Hepatocyte (in vitro differentiated cells): ENCODE measurements at regions not wholly inside any gene's neighbourhood (a gene's known extent, or its start where the extent isn't known, plus 50 kb on each side); places are given as distances from the start of the nearest gene placed in this dataset.

Experiments
- DNase-seq: peaks from one replicate; pipeline ENCODE4 v3.0.0-alpha.2; 2016; ENCODE audit warnings: low spot score
- H2AFZ ChIP-seq: fragments of 200-600 bp; sonication (generic); 2 replicates; pipeline ENCODE4 v1.6.0; 2016; ENCODE audit warnings: antibody characterized with exemption, mild to moderate bottlenecking
- H3K27ac ChIP-seq: fragments of 200-600 bp; sonication (generic); 2 replicates; pipeline ENCODE4 v1.5.1; 2016; ENCODE audit warnings: mild to moderate bottlenecking
- H3K27me3 ChIP-seq: fragments of 200-600 bp; sonication (generic); 2 replicates; pipeline ENCODE4 v1.6.1; 2016
- H3K36me3 ChIP-seq: fragments of 200-600 bp; sonication (generic); replicated peaks from 2 replicates; pipeline ENCODE4 v1.5.1; 2016; ENCODE audit warnings: low read depth; ENCODE audit not compliant: insufficient read depth
- H3K4me1 ChIP-seq: fragments of 200-600 bp; sonication (generic); 2 replicates; pipeline ENCODE4 v1.5.1; 2016; ENCODE audit warnings: mild to moderate bottlenecking, moderate library complexity; ENCODE audit not compliant: insufficient read depth
- H3K4me2 ChIP-seq: fragments of 200-600 bp; sonication (generic); 2 replicates; pipeline ENCODE4 v1.6.0; 2016
- H3K4me3 ChIP-seq: fragments of 200-600 bp; sonication (generic); 2 replicates; pipeline ENCODE4 v1.5.1; 2016; ENCODE audit warnings: mild to moderate bottlenecking
- H3K79me2 ChIP-seq: fragments of 200-600 bp; sonication (generic); 2 replicates; pipeline ENCODE4 v1.6.0; 2017; ENCODE audit warnings: mild to moderate bottlenecking
- H3K9me2 ChIP-seq: fragments of 200-600 bp; sonication (generic); replicated peaks from 2 replicates; pipeline ENCODE4 v1.6.0; 2017; ENCODE audit warnings: mild to moderate bottlenecking; ENCODE audit not compliant: insufficient read depth
- H3K9me3 ChIP-seq: fragments of 200-600 bp; sonication (generic); 2 replicates; pipeline ENCODE4 v1.5.1; 2016; ENCODE audit warnings: low read depth, mild to moderate bottlenecking
- H4K20me1 ChIP-seq: fragments of 200-600 bp; sonication (generic); 2 replicates; pipeline ENCODE4 v1.6.0; 2016; ENCODE audit warnings: mild to moderate bottlenecking; ENCODE audit not compliant: insufficient read depth, poor library complexity, severe bottlenecking
- CTCF ChIP-seq: fragments of 200-600 bp; sonication (generic); IDR thresholded peaks from 2 replicates; pipeline ENCODE4 v1.5.1; 2016; ENCODE audit warnings: antibody characterized with exemption, mild to moderate bottlenecking; ENCODE audit not compliant: poor library complexity
- EZH2 ChIP-seq: fragments of 200-600 bp; sonication (generic); IDR thresholded peaks from 2 replicates; pipeline ENCODE4 v1.6.1; 2016; ENCODE audit warnings: antibody characterized with exemption, mild to moderate bottlenecking, borderline replicate concordance
- EZH2phosphoT487 ChIP-seq: fragments of 200-600 bp; sonication (generic); IDR thresholded peaks from one replicate; pipeline ENCODE4 v1.6.1; 2018; ENCODE audit warnings: antibody characterized with exemption, mild to moderate bottlenecking, low read depth, moderate library complexity; ENCODE audit not compliant: unreplicated experiment, severe bottlenecking
- WGBS: methylation state at CpG from one replicate; pipeline ENCODE4 v1.1.6; 2016; ENCODE audit warnings: low lambda C conversion rate; ENCODE audit errors: missing lambda C conversion rate; 5-methylcytosine and 5-hydroxymethylcytosine counted together

- Histone ChIP-seq H3K79me2 (no peaks in the 10 kb centered on the region), H2AFZ (no peak overlapping the region), H3K4me1 (no peaks in the 10 kb centered on the region), H3K36me3 (no peaks in the 10 kb centered on the region), H3K9me3 (no peaks in the 10 kb centered on the region), H3K27me3 (no peaks in the 10 kb centered on the region), H3K4me3 (no peak overlapping the region), H3K27ac (no peak overlapping the region), H4K20me1 (no peaks in the 10 kb centered on the region), H3K4me2 (no peak overlapping the region), H3K9me2 (no peaks in the 10 kb centered on the region)
- no peak for DNase-seq
- 52% methylated on average over 1 of the region's 1 CpG for WGBS
- no peak for TF ChIP-seq CTCF
- no peak for TF ChIP-seq EZH2
- TF ChIP-seq EZH2phosphoT487: no peak
These were observed 131.6 kb upstream of the RASA1 start for GRCh38 chr5:87136096-87136495.

- H4K20me1 ChIP-seq: no peaks in the 10 kb centered on the region
- H3K9me3 ChIP-seq: no peaks in the 10 kb centered on the region
- no peak overlapping the region for H3K27ac ChIP-seq
- no peaks in the 10 kb centered on the region for H3K27me3 ChIP-seq
- WGBS: 96% methylated on average over 1 of the region's 1 CpG
- no peak for DNase-seq
- H3K4me2 ChIP-seq: no peak overlapping the region
- no peaks in the 10 kb centered on the region for H3K79me2 ChIP-seq
- no peak for TF ChIP-seq CTCF
- H3K4me3 ChIP-seq: no peak overlapping the region
- no peaks in the 10 kb centered on the region for H3K9me2 ChIP-seq
- no peaks in the 10 kb centered on the region for H3K4me1 ChIP-seq
- no peak overlapping the region for H2AFZ ChIP-seq
- no peaks in the 10 kb centered on the region for H3K36me3 ChIP-seq
These were observed 130.9 kb upstream of the RASA1 start for GRCh38 chr5:87136733-87137132.

GRCh38 chr5:87137283-87137682 lies 130.4 kb upstream of the RASA1 start:
- no peaks in the 10 kb centered on the region for H4K20me1 ChIP-seq
- no peak overlapping the region for H3K27ac ChIP-seq
- no peak for DNase-seq

GRCh38 chr5:87138091-87138805 lies 129.4 kb upstream of the RASA1 start:
- Histone ChIP-seq H3K79me2 (no peaks in the 10 kb centered on the region), H3K4me1 (no peaks in the 10 kb centered on the region), H3K4me2 (no peak overlapping the region), H3K27ac (no peak overlapping the region), H3K9me3 (no peaks in the 10 kb centered on the region), H3K4me3 (no peak overlapping the region), H3K9me2 (no peaks in the 10 kb centered on the region), H3K27me3 (no peaks in the 10 kb centered on the region), H4K20me1 (no peaks in the 10 kb centered on the region), H3K36me3 (no peaks in the 10 kb centered on the region), H2AFZ (no peak overlapping the region)
- 64% methylated on average over 2 of the region's 2 CpGs for WGBS
- TF ChIP-seq EZH2phosphoT487 (no peak), EZH2 (no peak), CTCF (no peak)
- DNase-seq: no peak

More at GRCh38 chr5:87137283-87137682, 130.4 kb upstream of the RASA1 start:
- H2AFZ ChIP-seq: no peak overlapping the region
- H3K9me2 ChIP-seq: no peaks in the 10 kb centered on the region
- H3K36me3 ChIP-seq: no peaks in the 10 kb centered on the region
- no peak for TF ChIP-seq EZH2phosphoT487
- 90% methylated on average over 3 of the region's 3 CpGs for WGBS
- H3K4me3 ChIP-seq: no peak overlapping the region
- no peaks in the 10 kb centered on the region for H3K9me3 ChIP-seq
- no peaks in the 10 kb centered on the region for H3K27me3 ChIP-seq
- H3K79me2 ChIP-seq: no peaks in the 10 kb centered on the region
- H3K4me2 ChIP-seq: no peak overlapping the region
- no peaks in the 10 kb centered on the region for H3K4me1 ChIP-seq
